CD4-positive, CD25-positive, alpha-beta regulatory T cell (primary cell): ENCODE measurements at regions not wholly inside any gene's neighbourhood (a gene's known extent, or its start where the extent isn't known, plus 50 kb on each side); places are given as distances from the start of the nearest gene placed in this dataset.

ENCODE experiments used
- ATAC-seq, 2 donors: fragments of 150-1000 bp; cut with Tn5 transposase; one replicate each; pipeline ENCODE4 v1.10.0; 2021; ENCODE audit warnings: low read depth in 2 of 2, moderate number of reproducible peaks in 2 of 2, moderate library complexity in 1 of 2
- DNase-seq, 3 donors: peaks; one replicate each; pipeline versions ENCODE4 v3.0.0 to v3.0.0-alpha.2; 2012 to 2022; ENCODE audit warnings: mixed read lengths in 1 of 3
- H3K27ac ChIP-seq: one replicate; pipeline ENCODE4 v1.7.0; 2013; ENCODE audit warnings: mild to moderate bottlenecking, low read length; ENCODE audit not compliant: insufficient read depth, poor library complexity, severe bottlenecking
- H3K27me3 ChIP-seq: one replicate; pipeline ENCODE4 v1.7.0; 2013; ENCODE audit warnings: low read length; ENCODE audit not compliant: control insufficient read depth, insufficient read depth
- H3K36me3 ChIP-seq: one replicate; pipeline ENCODE4 v1.7.0; 2013; ENCODE audit warnings: mild to moderate bottlenecking, low read length, moderate library complexity; ENCODE audit not compliant: control insufficient read depth, insufficient read depth
- H3K4me1 ChIP-seq: 2 replicates; pipeline ENCODE4 v1.7.0; 2013; ENCODE audit warnings: mild to moderate bottlenecking, low read length; ENCODE audit not compliant: insufficient read depth, control insufficient read depth, poor library complexity, severe bottlenecking
- H3K4me3 ChIP-seq: one replicate; pipeline ENCODE4 v1.7.0; 2013; ENCODE audit warnings: low read depth, mild to moderate bottlenecking, low read length, moderate library complexity
- H3K9me3 ChIP-seq, 2 experiments: 1 replicate in 1 of 2; 2 replicates in 1 of 2; pipeline ENCODE4 v1.7.0; 2013; ENCODE audit warnings: low read length in 2 of 2, mild to moderate bottlenecking in 1 of 2, moderate library complexity in 1 of 2; ENCODE audit not compliant: control insufficient read depth in 2 of 2
- H3K27ac Mint-ChIP-seq, 3 donors: one replicate each; pipeline ENCODE4 v1.8.0; 2020 to 2022; ENCODE audit warnings: mild to moderate bottlenecking in 3 of 3, mixed read lengths in 3 of 3, moderate library complexity in 2 of 3
- H3K27me3 Mint-ChIP-seq: one replicate; pipeline ENCODE4 v1.8.0; 2022; ENCODE audit warnings: mild to moderate bottlenecking, mixed read lengths
- H3K36me3 Mint-ChIP-seq: one replicate; pipeline ENCODE4 v1.8.0; 2020; ENCODE audit warnings: mixed read lengths
- H3K4me1 Mint-ChIP-seq, 4 donors: one replicate each; pipeline ENCODE4 v1.8.0; 2020 to 2022; ENCODE audit warnings: mixed read lengths in 4 of 4, mild to moderate bottlenecking in 1 of 4
- H3K4me3 Mint-ChIP-seq, 4 donors: one replicate each; pipeline ENCODE4 v1.8.0; 2020 to 2022; ENCODE audit warnings: mild to moderate bottlenecking in 4 of 4, mixed read lengths in 4 of 4, moderate library complexity in 3 of 4
- H3K9me3 Mint-ChIP-seq, 7 donors: one replicate each; pipeline ENCODE4 v1.8.0; 2020 to 2022; ENCODE audit warnings: mixed read lengths in 7 of 7, mild to moderate bottlenecking in 3 of 7, moderate library complexity in 2 of 7

DNA sequence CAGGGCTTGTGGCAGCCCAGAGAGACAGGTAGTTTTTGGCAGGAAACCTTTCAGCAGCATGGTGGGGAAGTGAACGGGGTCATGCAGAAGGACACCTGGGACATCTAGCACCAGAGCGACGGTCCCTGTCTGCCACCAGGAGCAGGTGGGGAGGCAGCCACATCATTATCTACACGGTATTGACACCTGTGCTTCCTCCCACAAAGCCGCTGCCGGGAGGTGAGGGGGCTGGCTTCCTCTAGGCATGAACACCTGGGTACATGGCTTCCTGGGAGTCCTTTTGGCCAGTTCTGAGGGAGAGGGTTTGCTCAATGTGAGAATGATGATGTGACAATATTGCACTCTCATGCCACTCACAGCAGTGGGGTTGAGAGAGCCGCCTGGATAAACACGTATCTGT is 275.2 kb downstream of the ACTR3B start:
- Mint-ChIP-seq H3K4me3 (no peak overlapping the region), H3K4me1 (no peaks in the 10 kb centered on the region), H3K36me3 (no peaks in the 10 kb centered on the region), H3K27ac (no peak overlapping the region), H3K27me3 (no peaks in the 10 kb centered on the region), H3K9me3 (peaks cover 0 to 3% (median 0%) of the 10 kb centered on the region in 7 donors)
- Histone ChIP-seq H3K4me3 (no peak overlapping the region), H3K36me3 (no peaks in the 10 kb centered on the region), H3K4me1 (no peaks in the 10 kb centered on the region), H3K27ac (no peak overlapping the region), H3K9me3 (no peaks in the 10 kb centered on the region), H3K27me3 (no peaks in the 10 kb centered on the region)
- ATAC-seq (no peak), DNase-seq (no peak)

DNA sequence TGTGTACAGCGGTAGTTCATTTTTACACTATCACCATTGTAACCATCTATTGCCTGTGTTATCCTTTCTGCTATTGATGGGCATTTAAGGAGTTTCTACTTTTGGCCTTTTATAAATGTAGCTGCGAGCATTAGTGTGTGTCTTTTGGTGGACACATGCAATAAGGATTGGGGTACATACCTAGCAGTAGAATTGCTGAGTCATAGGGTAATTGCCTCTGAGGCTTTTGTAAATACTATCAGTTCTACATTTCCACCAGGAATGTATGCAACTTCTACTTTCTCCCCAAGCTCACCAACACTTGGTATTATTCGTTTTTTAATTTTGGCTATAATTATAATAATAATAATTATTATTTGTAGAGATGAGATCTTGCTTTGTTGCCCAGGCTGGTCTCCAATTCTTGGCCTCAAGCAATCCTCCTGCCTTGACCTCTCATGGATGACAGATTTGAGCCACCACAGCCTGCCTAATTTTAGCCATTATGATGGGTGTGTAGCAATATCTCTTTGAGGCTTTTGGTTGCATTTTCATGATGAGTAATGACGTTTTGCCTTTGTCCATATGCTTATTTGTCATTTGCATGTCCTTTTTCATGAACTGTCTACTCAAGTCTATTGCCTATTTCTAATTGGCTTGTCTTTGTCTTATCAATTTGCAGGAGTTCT is 277.0 kb downstream of the ACTR3B start:
- Mint-ChIP-seq H3K4me1 (no peaks in the 10 kb centered on the region), H3K27me3 (no peaks in the 10 kb centered on the region), H3K27ac (no peak overlapping the region), H3K4me3 (no peak overlapping the region), H3K36me3 (no peaks in the 10 kb centered on the region), H3K9me3 (peaks cover 0 to 3% (median 0%) of the 10 kb centered on the region in 7 donors)
- Histone ChIP-seq H3K36me3 (no peaks in the 10 kb centered on the region), H3K27ac (no peak overlapping the region), H3K4me1 (no peaks in the 10 kb centered on the region), H3K27me3 (no peaks in the 10 kb centered on the region), H3K4me3 (no peak overlapping the region), H3K9me3 (no peaks in the 10 kb centered on the region)
- DNase-seq: no peak
- ATAC-seq: no peak

DNA sequence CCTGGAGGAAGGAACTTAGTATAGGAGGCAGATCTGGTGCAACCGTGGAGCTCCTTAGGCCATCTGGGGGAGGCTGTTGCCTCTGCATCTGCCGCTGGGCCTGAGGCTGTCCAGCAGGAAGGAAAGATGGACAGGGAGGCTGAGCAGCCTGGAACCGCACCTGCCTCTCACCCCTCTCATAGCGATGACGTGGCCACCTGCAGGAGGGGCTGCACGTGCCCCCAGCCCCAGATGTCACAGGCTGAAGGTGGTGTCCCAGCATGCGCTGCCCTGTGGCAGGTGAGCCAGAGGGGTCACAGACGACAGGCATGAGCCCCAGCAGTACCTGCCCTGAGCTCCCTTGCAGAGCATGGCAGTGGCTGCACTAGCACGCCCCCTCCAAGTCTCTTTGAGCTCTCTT is 283.9 kb downstream of the ACTR3B start:
- DNase-seq: no peak
- H3K27me3 ChIP-seq: no peaks in the 10 kb centered on the region
- Mint-ChIP-seq H3K9me3 (no peaks in the 10 kb centered on the region), H3K36me3 (no peaks in the 10 kb centered on the region), H3K27me3 (no peaks in the 10 kb centered on the region), H3K4me3 (no peak overlapping the region), H3K27ac (no peak overlapping the region), H3K4me1 (no peaks in the 10 kb centered on the region)
- no peak for ATAC-seq
- no peaks in the 10 kb centered on the region for H3K36me3 ChIP-seq
- H3K4me1 ChIP-seq: no peaks in the 10 kb centered on the region
- no peak overlapping the region for H3K27ac ChIP-seq
- H3K4me3 ChIP-seq: no peak overlapping the region
- no peaks in the 10 kb centered on the region for H3K9me3 ChIP-seq

DNA sequence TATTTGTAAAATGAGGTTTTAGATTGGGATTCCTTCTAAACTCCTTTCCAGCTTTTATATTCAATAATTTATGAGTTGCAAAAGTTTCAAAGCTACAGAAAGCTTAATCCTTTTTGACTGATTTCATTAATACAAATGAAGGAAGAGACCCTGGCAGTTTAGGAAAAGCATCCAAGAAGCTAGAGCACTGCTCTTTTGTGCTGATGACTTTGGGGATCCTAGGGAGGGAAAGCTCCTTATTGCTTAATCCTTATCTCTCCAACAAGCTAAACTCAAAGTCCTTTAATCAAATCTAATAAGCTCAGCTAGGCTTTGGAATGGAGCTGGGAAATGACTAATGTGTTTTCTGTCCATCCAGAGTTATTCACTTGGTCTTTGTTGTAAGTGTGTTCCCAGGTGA is 285.4 kb downstream of the ACTR3B start:
- Histone ChIP-seq H3K4me3 (no peak overlapping the region), H3K4me1 (no peaks in the 10 kb centered on the region), H3K9me3 (no peaks in the 10 kb centered on the region), H3K36me3 (no peaks in the 10 kb centered on the region), H3K27ac (no peak overlapping the region), H3K27me3 (no peaks in the 10 kb centered on the region)
- no peak for ATAC-seq
- Mint-ChIP-seq H3K27me3 (no peaks in the 10 kb centered on the region), H3K27ac (no peak overlapping the region), H3K4me1 (no peaks in the 10 kb centered on the region), H3K36me3 (no peaks in the 10 kb centered on the region), H3K4me3 (no peak overlapping the region), H3K9me3 (no peaks in the 10 kb centered on the region)
- DNase-seq: no peak

DNA sequence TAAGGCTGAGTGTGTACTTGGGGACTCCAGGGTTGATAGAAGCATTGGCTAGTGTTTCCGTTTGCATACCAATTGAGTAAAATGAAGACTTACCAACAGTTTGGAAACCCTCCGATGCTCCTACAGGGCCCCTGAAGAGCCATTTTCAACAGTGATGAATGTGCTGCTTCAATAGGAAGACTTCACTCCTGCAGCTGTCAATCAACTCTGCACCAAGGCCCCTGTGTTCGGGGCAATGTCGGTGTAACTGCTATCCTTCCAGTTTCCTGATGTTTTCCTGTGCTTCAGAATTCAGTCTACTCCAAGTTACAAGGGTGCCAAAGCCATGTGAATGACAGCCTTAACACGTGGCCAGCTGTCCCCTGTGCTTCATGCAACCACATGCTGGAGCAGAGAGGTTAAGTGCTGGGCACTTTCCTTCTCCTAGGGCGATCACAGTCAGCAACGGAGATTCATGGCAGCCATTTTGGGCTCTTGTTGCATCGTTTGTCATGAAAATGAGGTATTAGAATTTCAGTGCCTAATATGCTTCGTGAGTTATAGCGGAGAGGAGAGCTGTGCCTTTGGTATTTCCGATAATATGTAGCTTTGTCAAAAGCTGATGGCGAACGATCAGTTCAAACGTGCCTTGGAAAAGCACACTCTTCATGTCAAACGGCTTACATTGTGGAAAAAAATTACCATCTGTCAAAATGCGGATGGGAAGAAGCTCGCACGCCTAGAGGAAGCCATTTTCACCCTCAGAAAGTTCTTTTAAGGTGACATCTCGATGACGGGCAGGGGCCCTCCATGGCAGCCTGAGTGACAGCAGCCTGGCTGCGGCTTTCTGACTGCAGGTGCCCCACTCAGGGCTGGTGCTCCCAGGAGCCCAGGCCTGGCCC is 287.8 kb downstream of the ACTR3B start:
- ATAC-seq (no peak), DNase-seq (no peak)
- Histone ChIP-seq H3K4me3 (no peak overlapping the region), H3K4me1 (no peaks in the 10 kb centered on the region), H3K27ac (no peak overlapping the region), H3K36me3 (no peaks in the 10 kb centered on the region), H3K9me3 (no peaks in the 10 kb centered on the region), H3K27me3 (no peaks in the 10 kb centered on the region)
- Mint-ChIP-seq H3K9me3 (peaks cover 0 to 3% (median 0%) of the 10 kb centered on the region in 7 donors), H3K36me3 (no peaks in the 10 kb centered on the region), H3K4me1 (no peaks in the 10 kb centered on the region), H3K27ac (no peak overlapping the region), H3K4me3 (no peak overlapping the region), H3K27me3 (no peaks in the 10 kb centered on the region)

DNA sequence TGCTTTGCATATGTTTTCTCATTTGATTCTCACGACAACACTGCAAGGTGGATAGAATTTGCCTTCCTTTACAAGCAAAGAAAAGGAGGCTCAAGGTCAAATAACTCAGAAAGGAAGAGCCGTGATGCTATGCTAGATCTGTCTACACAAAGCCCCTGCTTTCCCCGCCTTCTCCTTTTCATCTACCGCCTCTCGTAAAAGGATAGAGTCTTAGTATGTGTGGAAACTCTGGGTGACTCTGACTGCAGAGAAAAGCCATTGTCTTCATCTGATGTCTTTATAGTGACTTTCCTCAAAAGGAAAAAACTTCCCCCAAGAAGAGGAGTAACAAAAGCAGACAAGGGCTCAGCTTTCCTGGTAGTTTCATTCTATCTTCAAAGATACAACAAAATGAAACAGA is 292.7 kb downstream of the ACTR3B start:
- Mint-ChIP-seq H3K4me1 (no peaks in the 10 kb centered on the region), H3K36me3 (no peaks in the 10 kb centered on the region), H3K9me3 (peaks cover 0 to 3% (median 0%) of the 10 kb centered on the region in 7 donors), H3K27me3 (no peaks in the 10 kb centered on the region), H3K27ac (no peak overlapping the region), H3K4me3 (no peak overlapping the region)
- DNase-seq (no peak), ATAC-seq (no peak)
- Histone ChIP-seq H3K4me3 (no peak overlapping the region), H3K27me3 (no peaks in the 10 kb centered on the region), H3K9me3 (no peaks in the 10 kb centered on the region), H3K27ac (no peak overlapping the region), H3K36me3 (no peaks in the 10 kb centered on the region), H3K4me1 (no peaks in the 10 kb centered on the region)

DNA sequence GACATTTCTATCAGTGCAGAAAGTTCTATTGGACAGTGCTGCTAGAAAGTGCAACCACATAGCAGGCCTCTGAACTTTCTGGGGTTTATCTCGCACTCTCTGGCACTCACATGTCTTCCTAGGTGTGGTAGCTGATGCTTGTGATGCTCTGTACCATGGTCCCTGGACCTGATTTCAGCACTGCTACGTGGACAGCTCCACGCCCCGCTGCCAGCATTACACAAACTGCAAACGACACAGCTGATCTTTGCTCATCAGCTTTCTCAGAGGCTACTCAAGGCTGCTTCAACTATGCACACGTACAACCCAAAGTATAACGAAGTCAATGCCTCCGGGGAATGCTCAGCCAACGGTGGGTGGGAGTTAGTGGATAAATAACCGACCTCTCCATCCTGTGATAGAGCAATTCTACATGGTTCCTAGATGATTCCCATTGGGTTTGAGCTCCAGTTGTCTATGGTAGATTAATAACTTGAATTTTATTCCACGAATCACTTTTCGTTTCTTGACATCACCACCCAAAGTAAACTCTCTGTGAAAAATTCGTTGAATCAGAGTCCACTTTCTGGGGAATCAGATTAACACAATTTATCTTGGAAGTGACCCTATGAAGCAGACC is 302.5 kb downstream of the ACTR3B start:
- no peaks in the 10 kb centered on the region for H3K27me3 Mint-ChIP-seq
- Histone ChIP-seq H3K4me3 (no peak overlapping the region), H3K4me1 (no peaks in the 10 kb centered on the region), H3K27me3 (no peaks in the 10 kb centered on the region), H3K27ac (no peak overlapping the region), H3K9me3 (no peaks in the 10 kb centered on the region), H3K36me3 (no peaks in the 10 kb centered on the region)
- peaks cover 0 to 4% (median 0%) of the 10 kb centered on the region in 7 donors for H3K9me3 Mint-ChIP-seq
- no peak for DNase-seq
- no peak overlapping the region for H3K27ac Mint-ChIP-seq
- H3K4me3 Mint-ChIP-seq: no peak overlapping the region
- H3K4me1 Mint-ChIP-seq: no peaks in the 10 kb centered on the region
- no peak for ATAC-seq
- no peaks in the 10 kb centered on the region for H3K36me3 Mint-ChIP-seq
